LNCAP (cell line): ENCODE measurements at regions not wholly inside any gene's neighbourhood (a gene's known extent, or its start where the extent isn't known, plus 50 kb on each side); places are given as distances from the start of the nearest gene placed in this dataset.

ENCODE experiments used
- TF ChIP-seq, protein P1 (sequence below): fragments of 450-650 bp; IDR thresholded peaks from 2 replicates; pipeline ENCODE4 v1.5.1; 2017; ENCODE audit warnings: mild to moderate bottlenecking

DNA sequence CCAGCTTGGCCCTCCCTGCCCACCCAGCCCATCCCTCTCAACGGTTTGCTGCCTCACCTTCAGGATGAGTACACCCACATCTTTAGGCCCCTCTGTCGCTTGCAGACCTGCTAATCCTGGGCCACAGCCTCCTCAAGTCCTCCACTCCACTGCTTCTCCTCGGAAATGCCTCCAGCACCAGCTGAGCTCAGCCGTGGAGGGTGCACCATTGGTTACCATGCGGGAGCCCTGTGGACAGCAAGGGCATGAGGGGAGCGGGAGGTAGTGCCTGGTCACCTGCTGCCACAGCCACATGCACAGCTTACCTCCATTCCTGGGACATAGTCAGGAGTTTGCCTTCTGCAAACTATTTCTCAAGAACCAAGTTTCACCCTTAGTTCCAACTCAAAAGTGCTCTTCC lies 286.3 kb upstream of the ZMIZ1 start:
- TF ChIP-seq, protein P1, sequence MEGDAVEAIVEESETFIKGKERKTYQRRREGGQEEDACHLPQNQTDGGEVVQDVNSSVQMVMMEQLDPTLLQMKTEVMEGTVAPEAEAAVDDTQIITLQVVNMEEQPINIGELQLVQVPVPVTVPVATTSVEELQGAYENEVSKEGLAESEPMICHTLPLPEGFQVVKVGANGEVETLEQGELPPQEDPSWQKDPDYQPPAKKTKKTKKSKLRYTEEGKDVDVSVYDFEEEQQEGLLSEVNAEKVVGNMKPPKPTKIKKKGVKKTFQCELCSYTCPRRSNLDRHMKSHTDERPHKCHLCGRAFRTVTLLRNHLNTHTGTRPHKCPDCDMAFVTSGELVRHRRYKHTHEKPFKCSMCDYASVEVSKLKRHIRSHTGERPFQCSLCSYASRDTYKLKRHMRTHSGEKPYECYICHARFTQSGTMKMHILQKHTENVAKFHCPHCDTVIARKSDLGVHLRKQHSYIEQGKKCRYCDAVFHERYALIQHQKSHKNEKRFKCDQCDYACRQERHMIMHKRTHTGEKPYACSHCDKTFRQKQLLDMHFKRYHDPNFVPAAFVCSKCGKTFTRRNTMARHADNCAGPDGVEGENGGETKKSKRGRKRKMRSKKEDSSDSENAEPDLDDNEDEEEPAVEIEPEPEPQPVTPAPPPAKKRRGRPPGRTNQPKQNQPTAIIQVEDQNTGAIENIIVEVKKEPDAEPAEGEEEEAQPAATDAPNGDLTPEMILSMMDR, result no peak

DNA sequence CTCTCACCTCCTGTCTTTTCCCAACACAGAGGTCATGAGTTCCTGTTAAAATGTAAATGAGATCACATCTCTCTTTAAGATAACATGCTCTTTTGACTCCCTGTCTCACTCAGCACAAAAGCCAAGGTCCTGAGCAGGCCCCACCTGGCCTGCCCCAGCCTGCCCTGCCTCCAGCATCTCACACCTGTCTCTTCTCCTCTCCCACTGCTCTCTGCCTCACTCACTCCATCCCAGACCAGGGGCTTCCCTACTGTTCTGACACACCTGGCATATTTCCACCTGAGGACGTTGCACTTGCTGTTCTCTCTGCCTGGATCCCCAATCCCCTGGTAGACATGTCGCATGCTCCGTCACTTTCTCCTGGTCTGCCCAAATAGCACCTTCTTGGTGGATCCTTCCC lies 285.0 kb upstream of the ZMIZ1 start:
- TF ChIP-seq, protein P1, result no peak

DNA sequence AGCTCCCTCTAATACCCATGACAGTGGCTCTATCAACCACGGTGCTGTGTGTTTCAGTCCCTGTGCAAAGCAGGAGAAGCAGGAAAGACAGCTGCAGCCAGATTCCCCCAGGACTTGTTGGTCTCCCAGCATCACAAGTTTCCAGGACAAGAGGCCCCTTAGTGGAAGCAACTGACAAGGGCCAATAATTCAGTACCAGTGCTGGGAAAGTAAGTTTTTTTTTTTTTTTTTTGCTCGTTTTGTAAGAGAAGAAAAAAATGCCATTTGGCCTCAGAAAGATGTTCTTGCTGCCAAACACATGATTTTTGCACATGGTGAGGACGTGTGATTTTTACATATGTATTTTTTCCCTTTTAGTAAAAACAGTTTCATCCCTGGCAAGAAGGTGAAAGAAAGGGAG lies 284.2 kb upstream of the ZMIZ1 start:
- TF ChIP-seq, protein P1, result no peak

DNA sequence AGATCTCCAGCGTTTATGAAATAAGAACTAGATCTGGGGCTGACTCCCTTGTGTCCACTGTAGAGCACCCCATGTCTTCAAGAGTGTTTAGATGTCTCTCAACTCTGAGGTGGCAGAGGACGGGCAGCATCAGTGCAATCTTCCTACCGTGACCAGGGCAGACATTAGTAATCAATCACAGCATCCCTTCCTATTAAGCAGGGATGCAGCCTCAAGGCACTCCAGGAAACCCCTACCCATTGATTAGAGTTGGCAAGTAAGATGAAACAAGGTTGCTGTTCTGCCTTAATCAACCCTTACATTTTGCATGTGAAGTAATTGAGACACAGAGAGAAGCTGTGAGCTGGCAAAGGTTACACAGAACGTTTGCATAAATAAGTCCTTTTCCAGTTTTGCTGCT lies 283.7 kb upstream of the ZMIZ1 start:
- TF ChIP-seq, protein P1, result no peak

DNA sequence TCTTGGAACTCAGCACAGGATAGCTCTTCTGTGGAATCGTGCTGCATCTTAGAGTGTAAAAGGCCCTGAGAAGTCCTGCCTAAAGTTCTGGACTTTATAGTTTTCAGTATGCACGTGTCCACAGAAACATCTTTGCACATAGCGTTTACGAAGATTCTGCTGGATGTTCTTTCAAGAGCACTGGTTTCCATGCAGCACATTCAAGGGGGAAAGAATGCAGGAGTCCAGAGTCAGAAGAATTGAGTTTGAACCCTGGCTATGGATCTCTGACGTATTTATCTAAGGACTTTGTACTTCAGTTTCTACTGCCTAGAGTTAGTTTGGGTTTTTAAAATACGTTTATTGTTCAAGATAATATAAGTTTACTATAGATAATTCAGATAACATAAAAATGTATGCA lies 282.8 kb upstream of the ZMIZ1 start:
- TF ChIP-seq, protein P1, result no peak

DNA sequence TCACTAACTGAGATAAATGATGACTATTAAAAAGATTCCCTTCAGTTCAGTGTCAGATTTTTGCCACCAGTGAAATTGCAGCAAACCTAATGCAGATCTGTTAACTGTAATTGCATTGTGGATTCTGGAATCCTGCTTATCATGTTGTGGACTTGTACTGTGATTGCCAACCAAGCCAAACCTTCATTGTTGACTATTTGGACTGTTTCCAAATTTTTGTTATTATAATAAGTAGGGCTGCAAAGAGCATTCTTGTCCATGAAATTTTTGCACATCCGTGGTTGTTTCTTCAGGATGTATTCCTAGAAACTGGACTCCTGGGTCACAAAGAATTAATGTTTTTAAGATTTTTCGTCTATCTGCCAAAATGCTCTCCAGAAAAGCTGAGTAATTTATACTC lies 281.6 kb upstream of the ZMIZ1 start:
- TF ChIP-seq, protein P1, result no peak

DNA sequence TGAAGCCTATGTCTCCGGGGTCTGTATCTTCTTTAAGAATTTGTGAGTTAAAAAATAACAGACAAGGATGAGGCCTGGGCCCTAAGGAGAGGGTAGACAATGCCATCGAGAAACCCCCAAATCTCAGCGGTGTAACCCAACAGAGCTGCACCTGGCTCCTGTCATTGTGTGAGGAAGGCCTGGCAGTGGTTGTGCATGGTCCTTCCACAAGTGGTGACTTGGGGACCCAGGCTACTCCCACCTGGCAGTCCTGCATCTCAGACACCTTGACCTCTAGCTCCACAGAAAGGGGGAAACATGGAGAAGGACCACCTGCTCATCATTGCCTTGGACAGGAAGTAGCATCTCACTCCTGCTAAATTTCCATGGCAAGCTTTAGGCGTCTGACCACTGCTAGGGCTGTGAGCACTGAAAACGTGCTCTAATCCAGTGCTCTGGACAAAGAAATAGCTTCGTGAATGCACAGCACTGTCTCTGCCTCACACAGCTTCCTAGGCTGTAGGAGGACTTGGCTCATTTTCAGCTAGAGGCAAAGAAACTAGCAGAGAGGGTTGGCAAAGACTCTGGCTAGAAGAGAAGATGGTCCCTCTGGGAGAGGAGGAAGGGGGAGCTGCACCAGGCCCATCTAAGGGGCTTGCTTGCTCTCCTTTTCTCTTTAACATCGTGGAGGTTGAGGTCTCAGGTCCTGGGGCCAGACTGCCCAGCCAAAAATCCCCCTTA lies 273.9 kb upstream of the ZMIZ1 start:
- TF ChIP-seq, protein P1, result no peak
